SK-N-SH (cell line): ENCODE measurements at regions not wholly inside any gene's neighbourhood (a gene's known extent, or its start where the extent isn't known, plus 50 kb on each side); places are given as distances from the start of the nearest gene placed in this dataset.

Experiments used
- ELF1 ChIP-seq: IDR thresholded peaks from 2 replicates; pipeline ENCODE4 v1.4.0; 2012
- EZH2phosphoT487 ChIP-seq: fragments of 200-600 bp; sonication (generic); IDR thresholded peaks from 2 replicates; pipeline ENCODE4 v1.6.1; 2017; ENCODE audit warnings: low read depth, mixed run types, mild to moderate bottlenecking, antibody characterized with exemption, moderate library complexity, borderline replicate concordance
- FOXM1 ChIP-seq: IDR thresholded peaks from 2 replicates; pipeline ENCODE4 v1.4.0; 2012; ENCODE audit warnings: low read depth, mild to moderate bottlenecking
- POLR2AphosphoS5 ChIP-seq: IDR thresholded peaks from 2 replicates; pipeline ENCODE4 v1.6.1; 2012; ENCODE audit warnings: low read depth, low read length
- SMC3 ChIP-seq: IDR thresholded peaks from 2 replicates; pipeline ENCODE4 v1.6.1; 2012; ENCODE audit warnings: low read depth, low read length, improper control_type of control experiment
- TAF1 ChIP-seq: IDR thresholded peaks from 2 replicates; pipeline ENCODE4 v1.6.1; 2012; ENCODE audit warnings: low read depth, mild to moderate bottlenecking, low read length, moderate library complexity, borderline replicate concordance
- TF ChIP-seq, protein P1 (sequence below): fragments of 200-600 bp; sonication (generic); IDR thresholded peaks from 2 replicates; pipeline ENCODE4 v1.6.1; 2017; ENCODE audit warnings: antibody characterized with exemption, mild to moderate bottlenecking, moderate library complexity
- TF ChIP-seq, protein P2 (sequence below): IDR thresholded peaks from 2 replicates; pipeline ENCODE4; 2012

DNA sequence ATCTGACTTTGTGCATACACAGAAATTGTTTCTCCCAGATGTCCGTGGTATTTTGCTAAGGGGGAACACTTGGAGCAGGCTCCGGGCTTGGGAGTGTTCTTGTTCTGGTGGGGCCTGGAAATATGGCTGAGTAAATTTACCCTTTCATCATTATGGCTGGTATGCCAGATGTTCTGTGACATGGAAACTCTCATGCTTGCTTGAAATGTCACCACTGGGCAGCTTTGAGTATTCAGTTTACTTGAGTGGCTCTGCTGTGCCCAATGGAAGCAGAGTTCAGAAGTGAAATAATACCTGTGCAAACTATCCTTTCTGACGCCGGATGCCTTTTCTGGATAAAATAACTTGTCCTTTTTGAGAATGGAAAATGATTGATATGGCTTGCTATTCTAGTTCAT, 283.6 kb upstream of the TPM1 start:
- TF ChIP-seq POLR2AphosphoS5, result no peak
- no peak for TF ChIP-seq SMC3
- TF ChIP-seq, protein P1, sequence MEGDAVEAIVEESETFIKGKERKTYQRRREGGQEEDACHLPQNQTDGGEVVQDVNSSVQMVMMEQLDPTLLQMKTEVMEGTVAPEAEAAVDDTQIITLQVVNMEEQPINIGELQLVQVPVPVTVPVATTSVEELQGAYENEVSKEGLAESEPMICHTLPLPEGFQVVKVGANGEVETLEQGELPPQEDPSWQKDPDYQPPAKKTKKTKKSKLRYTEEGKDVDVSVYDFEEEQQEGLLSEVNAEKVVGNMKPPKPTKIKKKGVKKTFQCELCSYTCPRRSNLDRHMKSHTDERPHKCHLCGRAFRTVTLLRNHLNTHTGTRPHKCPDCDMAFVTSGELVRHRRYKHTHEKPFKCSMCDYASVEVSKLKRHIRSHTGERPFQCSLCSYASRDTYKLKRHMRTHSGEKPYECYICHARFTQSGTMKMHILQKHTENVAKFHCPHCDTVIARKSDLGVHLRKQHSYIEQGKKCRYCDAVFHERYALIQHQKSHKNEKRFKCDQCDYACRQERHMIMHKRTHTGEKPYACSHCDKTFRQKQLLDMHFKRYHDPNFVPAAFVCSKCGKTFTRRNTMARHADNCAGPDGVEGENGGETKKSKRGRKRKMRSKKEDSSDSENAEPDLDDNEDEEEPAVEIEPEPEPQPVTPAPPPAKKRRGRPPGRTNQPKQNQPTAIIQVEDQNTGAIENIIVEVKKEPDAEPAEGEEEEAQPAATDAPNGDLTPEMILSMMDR, result no peak
- TF ChIP-seq TAF1, result no peak
- TF ChIP-seq, protein P2, sequence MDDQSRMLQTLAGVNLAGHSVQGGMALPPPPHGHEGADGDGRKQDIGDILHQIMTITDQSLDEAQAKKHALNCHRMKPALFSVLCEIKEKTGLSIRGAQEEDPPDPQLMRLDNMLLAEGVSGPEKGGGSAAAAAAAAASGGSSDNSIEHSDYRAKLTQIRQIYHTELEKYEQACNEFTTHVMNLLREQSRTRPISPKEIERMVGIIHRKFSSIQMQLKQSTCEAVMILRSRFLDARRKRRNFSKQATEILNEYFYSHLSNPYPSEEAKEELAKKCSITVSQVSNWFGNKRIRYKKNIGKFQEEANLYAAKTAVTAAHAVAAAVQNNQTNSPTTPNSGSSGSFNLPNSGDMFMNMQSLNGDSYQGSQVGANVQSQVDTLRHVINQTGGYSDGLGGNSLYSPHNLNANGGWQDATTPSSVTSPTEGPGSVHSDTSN, result no peak
- no peak for TF ChIP-seq EZH2phosphoT487
- TF ChIP-seq ELF1, result no peak
- TF ChIP-seq FOXM1, result no peak
